A549 (cell line): ENCODE measurements at regions not wholly inside any gene's neighbourhood (a gene's known extent, or its start where the extent isn't known, plus 50 kb on each side); places are given as distances from the start of the nearest gene placed in this dataset.

ENCODE experiments used
- MYC ChIP-seq: IDR thresholded peaks from 2 replicates; pipeline ENCODE4 v1.6.1; 2012; ENCODE audit warnings: mild to moderate bottlenecking, inconsistent platforms, low read length, improper control_type of control experiment, borderline replicate concordance
- NPAS2 ChIP-seq: fragments of 250-450 bp; sonication (Bioruptor Pico); IDR thresholded peaks from 2 replicates; pipeline ENCODE4 v1.8.0; 2022; ENCODE audit warnings: mild to moderate bottlenecking, moderate library complexity, borderline replicate concordance
- POLR2A ChIP-seq: IDR thresholded peaks from 2 replicates; pipeline ENCODE4 v1.6.1; 2012; ENCODE audit warnings: mild to moderate bottlenecking, low read length
- RAD21 ChIP-seq, 2 experiments: fragments of >200 bp in 1 of 2; sonication (Bioruptor Twin) in 1 of 2; formaldehyde crosslinking in 1 of 2; IDR thresholded peaks in 1 of 2; conservative IDR thresholded peaks in 1 of 2; 2 replicates in 1 of 2; 3 replicates in 1 of 2; pipeline ENCODE4 v1.6.1; 2012 to 2018; ENCODE audit warnings: inconsistent platforms in 1 of 2
- SMC3 ChIP-seq: fragments of >200 bp; sonication (Bioruptor Twin); formaldehyde crosslinking; IDR thresholded peaks from 3 replicates; pipeline ENCODE4 v1.6.1; 2018; ENCODE audit warnings: inconsistent platforms
- ZSCAN20 ChIP-seq: fragments of 250-450 bp; sonication (Bioruptor Pico); IDR thresholded peaks from 2 replicates; pipeline ENCODE4 v1.8.0; 2022; ENCODE audit warnings: mild to moderate bottlenecking, moderate library complexity
- TF ChIP-seq, protein P1 (sequence below): fragments of 200-600 bp; sonication (generic); IDR thresholded peaks from 2 replicates; pipeline ENCODE4 v1.6.1; 2016; ENCODE audit warnings: antibody characterized with exemption, mild to moderate bottlenecking, moderate library complexity
- TF ChIP-seq, protein P2 (sequence below): fragments of >200 bp; sonication (Bioruptor Twin); formaldehyde crosslinking; IDR thresholded peaks from 3 replicates; pipeline ENCODE4 v1.5.1; 2016
- TF ChIP-seq, protein P3 (sequence below): fragments of 150-350 bp; IDR thresholded peaks from 2 replicates; pipeline ENCODE4 v1.6.1; 2014; ENCODE audit warnings: low read depth, mild to moderate bottlenecking, low read length

DNA sequence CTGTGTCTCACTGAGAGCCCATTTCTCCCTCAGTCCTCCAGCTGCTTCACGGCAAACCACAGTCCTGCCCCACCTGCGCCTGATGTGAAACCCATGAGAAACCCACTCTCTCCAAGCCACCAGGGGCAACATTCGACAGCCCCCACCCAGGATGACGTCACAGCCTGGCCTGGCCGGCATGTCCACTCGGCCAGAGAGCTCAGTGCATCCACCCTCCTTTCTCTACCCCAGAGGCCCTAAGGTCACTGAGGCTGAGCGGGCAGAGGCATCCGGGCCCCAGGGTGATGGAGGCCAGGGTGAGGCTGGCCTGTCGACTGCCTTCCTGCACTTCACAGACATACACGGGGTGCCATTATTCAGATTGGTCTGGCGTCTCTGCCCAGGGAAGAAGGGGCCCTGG, 402.7 kb upstream of the MYT1L start:
- TF ChIP-seq, protein P1, sequence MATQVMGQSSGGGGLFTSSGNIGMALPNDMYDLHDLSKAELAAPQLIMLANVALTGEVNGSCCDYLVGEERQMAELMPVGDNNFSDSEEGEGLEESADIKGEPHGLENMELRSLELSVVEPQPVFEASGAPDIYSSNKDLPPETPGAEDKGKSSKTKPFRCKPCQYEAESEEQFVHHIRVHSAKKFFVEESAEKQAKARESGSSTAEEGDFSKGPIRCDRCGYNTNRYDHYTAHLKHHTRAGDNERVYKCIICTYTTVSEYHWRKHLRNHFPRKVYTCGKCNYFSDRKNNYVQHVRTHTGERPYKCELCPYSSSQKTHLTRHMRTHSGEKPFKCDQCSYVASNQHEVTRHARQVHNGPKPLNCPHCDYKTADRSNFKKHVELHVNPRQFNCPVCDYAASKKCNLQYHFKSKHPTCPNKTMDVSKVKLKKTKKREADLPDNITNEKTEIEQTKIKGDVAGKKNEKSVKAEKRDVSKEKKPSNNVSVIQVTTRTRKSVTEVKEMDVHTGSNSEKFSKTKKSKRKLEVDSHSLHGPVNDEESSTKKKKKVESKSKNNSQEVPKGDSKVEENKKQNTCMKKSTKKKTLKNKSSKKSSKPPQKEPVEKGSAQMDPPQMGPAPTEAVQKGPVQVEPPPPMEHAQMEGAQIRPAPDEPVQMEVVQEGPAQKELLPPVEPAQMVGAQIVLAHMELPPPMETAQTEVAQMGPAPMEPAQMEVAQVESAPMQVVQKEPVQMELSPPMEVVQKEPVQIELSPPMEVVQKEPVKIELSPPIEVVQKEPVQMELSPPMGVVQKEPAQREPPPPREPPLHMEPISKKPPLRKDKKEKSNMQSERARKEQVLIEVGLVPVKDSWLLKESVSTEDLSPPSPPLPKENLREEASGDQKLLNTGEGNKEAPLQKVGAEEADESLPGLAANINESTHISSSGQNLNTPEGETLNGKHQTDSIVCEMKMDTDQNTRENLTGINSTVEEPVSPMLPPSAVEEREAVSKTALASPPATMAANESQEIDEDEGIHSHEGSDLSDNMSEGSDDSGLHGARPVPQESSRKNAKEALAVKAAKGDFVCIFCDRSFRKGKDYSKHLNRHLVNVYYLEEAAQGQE: no peak
- TF ChIP-seq POLR2A (no peak), MYC (no peak), RAD21 (conservative IDR thresholded peaks at IDR 0.05 in 1 of 2, IDR thresholded peaks at IDR 0.05 in 1 of 2) (no peak), ZSCAN20 (CRISPR knock-in tag) (no peak), SMC3 (no peak), NPAS2 (no peak)
- TF ChIP-seq, protein P2, sequence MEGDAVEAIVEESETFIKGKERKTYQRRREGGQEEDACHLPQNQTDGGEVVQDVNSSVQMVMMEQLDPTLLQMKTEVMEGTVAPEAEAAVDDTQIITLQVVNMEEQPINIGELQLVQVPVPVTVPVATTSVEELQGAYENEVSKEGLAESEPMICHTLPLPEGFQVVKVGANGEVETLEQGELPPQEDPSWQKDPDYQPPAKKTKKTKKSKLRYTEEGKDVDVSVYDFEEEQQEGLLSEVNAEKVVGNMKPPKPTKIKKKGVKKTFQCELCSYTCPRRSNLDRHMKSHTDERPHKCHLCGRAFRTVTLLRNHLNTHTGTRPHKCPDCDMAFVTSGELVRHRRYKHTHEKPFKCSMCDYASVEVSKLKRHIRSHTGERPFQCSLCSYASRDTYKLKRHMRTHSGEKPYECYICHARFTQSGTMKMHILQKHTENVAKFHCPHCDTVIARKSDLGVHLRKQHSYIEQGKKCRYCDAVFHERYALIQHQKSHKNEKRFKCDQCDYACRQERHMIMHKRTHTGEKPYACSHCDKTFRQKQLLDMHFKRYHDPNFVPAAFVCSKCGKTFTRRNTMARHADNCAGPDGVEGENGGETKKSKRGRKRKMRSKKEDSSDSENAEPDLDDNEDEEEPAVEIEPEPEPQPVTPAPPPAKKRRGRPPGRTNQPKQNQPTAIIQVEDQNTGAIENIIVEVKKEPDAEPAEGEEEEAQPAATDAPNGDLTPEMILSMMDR: no peak
- TF ChIP-seq, protein P3, sequence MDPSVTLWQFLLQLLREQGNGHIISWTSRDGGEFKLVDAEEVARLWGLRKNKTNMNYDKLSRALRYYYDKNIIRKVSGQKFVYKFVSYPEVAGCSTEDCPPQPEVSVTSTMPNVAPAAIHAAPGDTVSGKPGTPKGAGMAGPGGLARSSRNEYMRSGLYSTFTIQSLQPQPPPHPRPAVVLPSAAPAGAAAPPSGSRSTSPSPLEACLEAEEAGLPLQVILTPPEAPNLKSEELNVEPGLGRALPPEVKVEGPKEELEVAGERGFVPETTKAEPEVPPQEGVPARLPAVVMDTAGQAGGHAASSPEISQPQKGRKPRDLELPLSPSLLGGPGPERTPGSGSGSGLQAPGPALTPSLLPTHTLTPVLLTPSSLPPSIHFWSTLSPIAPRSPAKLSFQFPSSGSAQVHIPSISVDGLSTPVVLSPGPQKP: no peak
